ENCODE measurements at regions not wholly inside any gene's neighbourhood (a gene's known extent, or its start where the extent isn't known, plus 50 kb on each side); places are given as distances from the start of the nearest gene placed in this dataset.

GRCh38 chr11:39190751-39191150 is 2268.7 kb downstream of the LRRC4C start:
- TF ChIP-seq, protein P1, sequence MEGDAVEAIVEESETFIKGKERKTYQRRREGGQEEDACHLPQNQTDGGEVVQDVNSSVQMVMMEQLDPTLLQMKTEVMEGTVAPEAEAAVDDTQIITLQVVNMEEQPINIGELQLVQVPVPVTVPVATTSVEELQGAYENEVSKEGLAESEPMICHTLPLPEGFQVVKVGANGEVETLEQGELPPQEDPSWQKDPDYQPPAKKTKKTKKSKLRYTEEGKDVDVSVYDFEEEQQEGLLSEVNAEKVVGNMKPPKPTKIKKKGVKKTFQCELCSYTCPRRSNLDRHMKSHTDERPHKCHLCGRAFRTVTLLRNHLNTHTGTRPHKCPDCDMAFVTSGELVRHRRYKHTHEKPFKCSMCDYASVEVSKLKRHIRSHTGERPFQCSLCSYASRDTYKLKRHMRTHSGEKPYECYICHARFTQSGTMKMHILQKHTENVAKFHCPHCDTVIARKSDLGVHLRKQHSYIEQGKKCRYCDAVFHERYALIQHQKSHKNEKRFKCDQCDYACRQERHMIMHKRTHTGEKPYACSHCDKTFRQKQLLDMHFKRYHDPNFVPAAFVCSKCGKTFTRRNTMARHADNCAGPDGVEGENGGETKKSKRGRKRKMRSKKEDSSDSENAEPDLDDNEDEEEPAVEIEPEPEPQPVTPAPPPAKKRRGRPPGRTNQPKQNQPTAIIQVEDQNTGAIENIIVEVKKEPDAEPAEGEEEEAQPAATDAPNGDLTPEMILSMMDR (IDR thresholded peaks at IDR 0.05): no peak
- no peak for TF ChIP-seq POLR2A (IDR thresholded peaks at IDR 0.05)

Measured in ovary (tissue), 3 donors.